ENCODE measurements at regions not wholly inside any gene's neighbourhood (a gene's known extent, or its start where the extent isn't known, plus 50 kb on each side); places are given as distances from the start of the nearest gene placed in this dataset.
"Not testable (repeated sequence)": the region's sequence is repeated elsewhere in the genome, so short reads cannot be mapped to it uniquely, and the experiment has no call there.

GRCh38 chr3:74053970-74054516 is 429.3 kb upstream of the PDZRN3 start:
- DNase-seq (ENCODE audit: low spot score): no peak

GRCh38 chr3:74049444-74049843 is 424.7 kb upstream of the PDZRN3 start:
- no peak for DNase-seq (ENCODE audit: low spot score)

- DNase-seq (ENCODE audit: low spot score): no peak
Observed at GRCh38 chr3:74048699-74049098, 424.0 kb upstream of the PDZRN3 start.

GRCh38 chr3:74045000-74045399 is 420.3 kb upstream of the PDZRN3 start:
- DNase-seq (ENCODE audit: low spot score): no peak

GRCh38 chr3:74041068-74041675 is 416.4 kb upstream of the PDZRN3 start:
- DNase-seq (ENCODE audit: low spot score): no peak

GRCh38 chr3:74039105-74039504 is 414.4 kb upstream of the PDZRN3 start:
- DNase-seq (ENCODE audit: low spot score): no peak

- no peak for DNase-seq (ENCODE audit: low spot score)
Observed at GRCh38 chr3:74036568-74036967, 411.8 kb upstream of the PDZRN3 start.

GRCh38 chr3:74036102-74036501 is 411.4 kb upstream of the PDZRN3 start:
- no peak for DNase-seq (ENCODE audit: low spot score)

- DNase-seq (ENCODE audit: low spot score): no peak
Observed at GRCh38 chr3:74033806-74034205, 409.1 kb upstream of the PDZRN3 start.

- DNase-seq (ENCODE audit: low spot score): no peak
Observed at GRCh38 chr3:74033381-74033780, 408.6 kb upstream of the PDZRN3 start.

GRCh38 chr3:74027121-74027520 is 402.4 kb upstream of the PDZRN3 start:
- DNase-seq (ENCODE audit: low spot score): no peak

- no peak for DNase-seq (ENCODE audit: low spot score)
Observed at GRCh38 chr3:74023395-74023794, 398.7 kb upstream of the PDZRN3 start.

GRCh38 chr3:74021449-74021848 is 396.7 kb upstream of the PDZRN3 start:
- no peak for DNase-seq (ENCODE audit: low spot score)

GRCh38 chr3:74009961-74010844 is 385.5 kb upstream of the PDZRN3 start:
- no peak for DNase-seq (ENCODE audit: low spot score)

- DNase-seq (ENCODE audit: low spot score): no peak
Observed at GRCh38 chr3:74004386-74004785, 379.6 kb upstream of the PDZRN3 start.

- DNase-seq (ENCODE audit: low spot score): no peak
Observed at GRCh38 chr3:74003734-74004133, 379.0 kb upstream of the PDZRN3 start.

GRCh38 chr3:74001436-74001835 is 376.7 kb upstream of the PDZRN3 start:
- no peak for DNase-seq (ENCODE audit: low spot score)

- peak; percentile 24 for DNase-seq (ENCODE audit: low spot score)
Observed at GRCh38 chr3:74000725-74001124, 376.0 kb upstream of the PDZRN3 start.

- no peak for DNase-seq (ENCODE audit: low spot score)
Observed at GRCh38 chr3:73999501-73999900, 374.8 kb upstream of the PDZRN3 start.

- DNase-seq (ENCODE audit: low spot score): not testable (repeated sequence)
Observed at GRCh38 chr3:73990691-73991090, 365.9 kb upstream of the PDZRN3 start.

GRCh38 chr3:73966733-73967132 is 342.0 kb upstream of the PDZRN3 start:
- no peak for DNase-seq (ENCODE audit: low spot score)

- DNase-seq (ENCODE audit: low spot score): no peak
Observed at GRCh38 chr3:73964818-73965217, 340.1 kb upstream of the PDZRN3 start.

- DNase-seq (ENCODE audit: low spot score): no peak
Observed at GRCh38 chr3:73955494-73956070, 330.8 kb upstream of the PDZRN3 start.

Measured in AG20443 (cell line).